CD1c-positive myeloid dendritic cell (primary cell): ENCODE measurements at regions not wholly inside any gene's neighbourhood (a gene's known extent, or its start where the extent isn't known, plus 50 kb on each side); places are given as distances from the start of the nearest gene placed in this dataset.
A peak's percentile ranks its signal among the peaks of the same experiment; 100 is the strongest.

Experiments used
- DNase-seq: peaks from one replicate; pipeline ENCODE4 v3.0.0-alpha.2; 2016; ENCODE audit errors: extremely low spot score

GRCh38 chr1:199313444-199313843 is 674.6 kb downstream of the PTPRC start:
- no peak for DNase-seq

GRCh38 chr1:199319341-199319740 is 680.5 kb downstream of the PTPRC start:
- no peak for DNase-seq

GRCh38 chr1:199322278-199322677 is 683.4 kb downstream of the PTPRC start:
- no peak for DNase-seq

GRCh38 chr1:199333180-199333579 is 694.3 kb upstream of the NR5A2 start:
- no peak for DNase-seq

- DNase-seq: no peak
These were observed 692.0 kb upstream of the NR5A2 start for GRCh38 chr1:199335496-199335895.

- DNase-seq: no peak
These were observed 690.5 kb upstream of the NR5A2 start for GRCh38 chr1:199336745-199337640.

GRCh38 chr1:199338760-199339159 is 688.8 kb upstream of the NR5A2 start:
- no peak for DNase-seq

GRCh38 chr1:199352351-199352750 is 675.2 kb upstream of the NR5A2 start:
- no peak for DNase-seq

GRCh38 chr1:199353906-199354305 is 673.6 kb upstream of the NR5A2 start:
- no peak for DNase-seq

GRCh38 chr1:199356561-199356960 is 670.9 kb upstream of the NR5A2 start:
- no peak for DNase-seq

- no peak for DNase-seq
These were observed 669.9 kb upstream of the NR5A2 start for GRCh38 chr1:199357599-199357998.

- no peak for DNase-seq
These were observed 664.5 kb upstream of the NR5A2 start for GRCh38 chr1:199362996-199363395.

- no peak for DNase-seq
These were observed 654.4 kb upstream of the NR5A2 start for GRCh38 chr1:199373139-199373538.

GRCh38 chr1:199377211-199377610 is 650.3 kb upstream of the NR5A2 start:
- no peak for DNase-seq

- DNase-seq: no peak
These were observed 643.7 kb upstream of the NR5A2 start for GRCh38 chr1:199383793-199384192.

GRCh38 chr1:199394856-199395255 is 632.7 kb upstream of the NR5A2 start:
- DNase-seq: no peak

- no peak for DNase-seq
These were observed 631.1 kb upstream of the NR5A2 start for GRCh38 chr1:199396456-199396855.

- peak; percentile 25 for DNase-seq
These were observed 627.4 kb upstream of the NR5A2 start for GRCh38 chr1:199399996-199400724.

GRCh38 chr1:199403531-199404116 is 623.9 kb upstream of the NR5A2 start:
- DNase-seq: no peak

- DNase-seq: no peak
These were observed 623.3 kb upstream of the NR5A2 start for GRCh38 chr1:199404191-199404590.

- DNase-seq: no peak
These were observed 622.5 kb upstream of the NR5A2 start for GRCh38 chr1:199404976-199405375.

- no peak for DNase-seq
These were observed 621.8 kb upstream of the NR5A2 start for GRCh38 chr1:199405634-199406196.
